ENCODE measurements at regions not wholly inside any gene's neighbourhood (a gene's known extent, or its start where the extent isn't known, plus 50 kb on each side); places are given as distances from the start of the nearest gene placed in this dataset.

- H3K27ac ChIP-seq (ENCODE audit: low read depth, low read length), result no peak overlapping the region
- no peaks in the 10 kb centered on the region for H3K9me3 ChIP-seq (ENCODE audit: low read length)
- no peak overlapping the region for H3K4me3 ChIP-seq (ENCODE audit: low read length)
- ChIA-PET CTCF (no interaction called here), POLR2A (no interaction called here)
- no peaks in the 10 kb centered on the region for H3K4me1 ChIP-seq (ENCODE audit: insufficient read depth, low read length)
- no peaks in the 10 kb centered on the region for H3K36me3 ChIP-seq (ENCODE audit: insufficient read depth, low read length)
- Mint-ChIP-seq H3K27me3 (no peaks in the 10 kb centered on the region), H3K9me3 (peaks cover 0 to 10% (median 4%) of the 10 kb centered on the region in 5 donors), H3K4me1 (no peaks in the 10 kb centered on the region), H3K36me3 (no peaks in the 10 kb centered on the region), H3K27ac (no peak overlapping the region), H3K4me3 (no peak overlapping the region)
- H3K27me3 ChIP-seq (ENCODE audit: insufficient read depth, low read length, poor library complexity, severe bottlenecking), result no peaks in the 10 kb centered on the region
- no peak for DNase-seq
Measured at GRCh38 chr12:30025317-30025716, 241.6 kb upstream of the TMTC1 start.

GRCh38 chr12:30023186-30023585, 239.4 kb upstream of the TMTC1 start:
- H3K36me3 ChIP-seq (ENCODE audit: insufficient read depth, low read length), result no peaks in the 10 kb centered on the region

GRCh38 chr12:30021051-30021833, 237.5 kb upstream of the TMTC1 start:
- Mint-ChIP-seq H3K9me3 (peaks cover 0 to 10% (median 4%) of the 10 kb centered on the region in 5 donors), H3K27me3 (no peaks in the 10 kb centered on the region), H3K27ac (no peak overlapping the region), H3K4me3 (no peak overlapping the region), H3K4me1 (no peaks in the 10 kb centered on the region), H3K36me3 (no peaks in the 10 kb centered on the region)
- no peaks in the 10 kb centered on the region for H3K36me3 ChIP-seq (ENCODE audit: insufficient read depth, low read length)
- no peak overlapping the region for H3K4me3 ChIP-seq (ENCODE audit: low read length)
- no peaks in the 10 kb centered on the region for H3K9me3 ChIP-seq (ENCODE audit: low read length)
- ChIA-PET POLR2A (no interaction called here), CTCF (no interaction called here)
- H3K27ac ChIP-seq (ENCODE audit: low read depth, low read length), result no peak overlapping the region
- no peaks in the 10 kb centered on the region for H3K4me1 ChIP-seq (ENCODE audit: insufficient read depth, low read length)
- H3K27me3 ChIP-seq (ENCODE audit: insufficient read depth, low read length, poor library complexity, severe bottlenecking), result no peaks in the 10 kb centered on the region
- no peak for DNase-seq

More at GRCh38 chr12:30023186-30023585, 239.4 kb upstream of the TMTC1 start:
- Histone ChIP-seq H3K4me1 (ENCODE audit: insufficient read depth, low read length) (no peaks in the 10 kb centered on the region), H3K9me3 (ENCODE audit: low read length) (no peaks in the 10 kb centered on the region), H3K4me3 (ENCODE audit: low read length) (no peak overlapping the region), H3K27ac (ENCODE audit: low read depth, low read length) (no peak overlapping the region), H3K27me3 (ENCODE audit: insufficient read depth, low read length, poor library complexity, severe bottlenecking) (no peaks in the 10 kb centered on the region)
- Mint-ChIP-seq H3K4me3 (no peak overlapping the region), H3K27ac (no peak overlapping the region), H3K4me1 (no peaks in the 10 kb centered on the region), H3K36me3 (no peaks in the 10 kb centered on the region), H3K9me3 (peaks cover 0 to 10% (median 4%) of the 10 kb centered on the region in 5 donors), H3K27me3 (no peaks in the 10 kb centered on the region)
- POLR2A ChIA-PET, result no interaction called here
- CTCF ChIA-PET, result no interaction called here
- no peak for DNase-seq

GRCh38 chr12:30019366-30020140, 235.8 kb upstream of the TMTC1 start:
- no peak overlapping the region for H3K27ac Mint-ChIP-seq
- peaks cover 0 to 2% of the 10 kb centered on the region in 2 donors for H3K27me3 Mint-ChIP-seq

GRCh38 chr12:30016540-30017055, 232.9 kb upstream of the TMTC1 start:
- Histone ChIP-seq H3K4me1 (ENCODE audit: insufficient read depth, low read length) (no peaks in the 10 kb centered on the region), H3K9me3 (ENCODE audit: low read length) (no peaks in the 10 kb centered on the region), H3K27me3 (ENCODE audit: insufficient read depth, low read length, poor library complexity, severe bottlenecking) (no peaks in the 10 kb centered on the region), H3K4me3 (ENCODE audit: low read length) (no peak overlapping the region), H3K36me3 (ENCODE audit: insufficient read depth, low read length) (no peaks in the 10 kb centered on the region), H3K27ac (ENCODE audit: low read depth, low read length) (no peak overlapping the region)
- ChIA-PET CTCF (no interaction called here), POLR2A (no interaction called here)
- no peak overlapping the region for H3K4me3 Mint-ChIP-seq
- no peaks in the 10 kb centered on the region for H3K4me1 Mint-ChIP-seq
- H3K36me3 Mint-ChIP-seq, result no peaks in the 10 kb centered on the region
- peaks cover 0 to 2% of the 10 kb centered on the region in 2 donors for H3K27me3 Mint-ChIP-seq
- H3K9me3 Mint-ChIP-seq, result peaks cover 0 to 2% (median 0%) of the 10 kb centered on the region in 5 donors
- DNase-seq, result no peak
- H3K27ac Mint-ChIP-seq, result no peak overlapping the region

More at GRCh38 chr12:30019366-30020140, 235.8 kb upstream of the TMTC1 start:
- no peaks in the 10 kb centered on the region for H3K9me3 ChIP-seq (ENCODE audit: low read length)
- H3K4me3 ChIP-seq (ENCODE audit: low read length), result no peak overlapping the region
- Mint-ChIP-seq H3K36me3 (no peaks in the 10 kb centered on the region), H3K4me3 (no peak overlapping the region), H3K9me3 (peaks cover 0 to 10% (median 2%) of the 10 kb centered on the region in 5 donors), H3K4me1 (no peaks in the 10 kb centered on the region)
- DNase-seq, result no peak
- ChIA-PET CTCF (no interaction called here), POLR2A (no interaction called here)
- no peaks in the 10 kb centered on the region for H3K4me1 ChIP-seq (ENCODE audit: insufficient read depth, low read length)
- no peaks in the 10 kb centered on the region for H3K36me3 ChIP-seq (ENCODE audit: insufficient read depth, low read length)
- H3K27ac ChIP-seq (ENCODE audit: low read depth, low read length), result no peak overlapping the region
- no peaks in the 10 kb centered on the region for H3K27me3 ChIP-seq (ENCODE audit: insufficient read depth, low read length, poor library complexity, severe bottlenecking)

GRCh38 chr12:30015631-30016337, 232.0 kb upstream of the TMTC1 start:
- H3K27ac ChIP-seq (ENCODE audit: low read depth, low read length), result no peak overlapping the region
- Mint-ChIP-seq H3K36me3 (no peaks in the 10 kb centered on the region), H3K27ac (no peak overlapping the region), H3K4me3 (no peak overlapping the region), H3K4me1 (no peaks in the 10 kb centered on the region), H3K27me3 (peaks cover 0 to 2% of the 10 kb centered on the region in 2 donors), H3K9me3 (peaks cover 0 to 2% (median 0%) of the 10 kb centered on the region in 5 donors)
- no peak for DNase-seq
- no peaks in the 10 kb centered on the region for H3K4me1 ChIP-seq (ENCODE audit: insufficient read depth, low read length)
- no peaks in the 10 kb centered on the region for H3K27me3 ChIP-seq (ENCODE audit: insufficient read depth, low read length, poor library complexity, severe bottlenecking)
- H3K4me3 ChIP-seq (ENCODE audit: low read length), result no peak overlapping the region
- H3K9me3 ChIP-seq (ENCODE audit: low read length), result no peaks in the 10 kb centered on the region
- CTCF ChIA-PET, result no interaction called here
- H3K36me3 ChIP-seq (ENCODE audit: insufficient read depth, low read length), result no peaks in the 10 kb centered on the region
- POLR2A ChIA-PET, result no interaction called here

GRCh38 chr12:30014991-30015390, 231.2 kb upstream of the TMTC1 start:
- CTCF ChIA-PET, result no interaction called here
- no peak overlapping the region for H3K27ac Mint-ChIP-seq
- peaks cover 0 to 4% (median 0%) of the 10 kb centered on the region in 5 donors for H3K9me3 Mint-ChIP-seq
- peaks cover 0 to 2% of the 10 kb centered on the region in 2 donors for H3K27me3 Mint-ChIP-seq
- Histone ChIP-seq H3K4me1 (ENCODE audit: insufficient read depth, low read length) (no peaks in the 10 kb centered on the region), H3K27me3 (ENCODE audit: insufficient read depth, low read length, poor library complexity, severe bottlenecking) (no peaks in the 10 kb centered on the region), H3K27ac (ENCODE audit: low read depth, low read length) (no peak overlapping the region), H3K36me3 (ENCODE audit: insufficient read depth, low read length) (no peaks in the 10 kb centered on the region), H3K4me3 (ENCODE audit: low read length) (no peak overlapping the region), H3K9me3 (ENCODE audit: low read length) (no peaks in the 10 kb centered on the region)
- no peak for DNase-seq
- POLR2A ChIA-PET, result no interaction called here
- H3K4me1 Mint-ChIP-seq, result no peaks in the 10 kb centered on the region
- H3K4me3 Mint-ChIP-seq, result no peak overlapping the region
- H3K36me3 Mint-ChIP-seq, result no peaks in the 10 kb centered on the region
